Heart right ventricle (tissue), 16 donors: ENCODE measurements at regions not wholly inside any gene's neighbourhood (a gene's known extent, or its start where the extent isn't known, plus 50 kb on each side); places are given as distances from the start of the nearest gene placed in this dataset.

Experiments used
- ATAC-seq, 8 donors: fragments of 200-7000 bp; cut with Tn5 transposase; one replicate each; pipeline ENCODE4 v1.9.1; 2020; ENCODE audit warnings: mild to moderate bottlenecking in 8 of 8, moderate library complexity in 8 of 8, moderate number of reproducible peaks in 1 of 8
- DNase-seq, 2 donors: peaks; one replicate each; pipeline ENCODE4 v3.0.0-alpha.2; 2020
- H3K27ac ChIP-seq, 10 donors: fragments of 200-600 bp; sonication (generic) in 2 of 10; one replicate each; pipeline versions ENCODE4 v1.5.0 to v1.8.0; 2020 to 2022; ENCODE audit warnings: mild to moderate bottlenecking in 3 of 10
- H3K27me3 ChIP-seq, 7 donors: fragments of 200-600 bp; one replicate each; pipeline ENCODE4 v1.8.0; 2021 to 2022; ENCODE audit warnings: mild to moderate bottlenecking in 2 of 7
- H3K36me3 ChIP-seq, 9 donors: fragments of 200-600 bp; sonication (generic) in 1 of 9; one replicate each; pipeline versions ENCODE4 v1.5.0 to v1.8.0; 2020 to 2022; ENCODE audit warnings: mild to moderate bottlenecking in 2 of 9
- H3K4me1 ChIP-seq, 9 donors: fragments of 200-600 bp; sonication (generic) in 1 of 9; one replicate each; pipeline versions ENCODE4 v1.5.0 to v1.8.0; 2020 to 2022; ENCODE audit warnings: mild to moderate bottlenecking in 4 of 9
- H3K4me3 ChIP-seq, 10 donors: fragments of 200-600 bp; sonication (generic) in 2 of 10; one replicate each; pipeline versions ENCODE4 v1.5.0 to v1.8.0; 2020 to 2022; ENCODE audit warnings: mild to moderate bottlenecking in 7 of 10, moderate library complexity in 2 of 10
- H3K9me3 ChIP-seq, 11 donors: fragments of 200-600 bp in 10 of 11; sonication (generic) in 2 of 11; one replicate each; pipeline versions ENCODE4 v1.5.0 to v1.8.0; 2013 to 2022; ENCODE audit warnings: mild to moderate bottlenecking in 2 of 11, control low read depth in 1 of 11, moderate library complexity in 1 of 11
- WGBS, 2 donors: extraction: QIAGEN DNeasy Blood & Tissue Kit; methylation state at CpG; one replicate each; pipeline ENCODE4 v1.1.7; 2013; ENCODE audit warnings: inconsistent platforms in 1 of 2; 5-methylcytosine and 5-hydroxymethylcytosine counted together
- intact Hi-C, 10 donors: fragments of 100-400 bp; cut with DNase I; formaldehyde crosslinking; loops; one replicate each; pipeline versions ENCODE4 v1.11.1 to v1.14.2; 2022
- TF ChIP-seq, protein P1 (sequence below), 9 donors: fragments of 200-600 bp; sonication (generic) in 2 of 9; IDR thresholded peaks; one replicate each; pipeline versions ENCODE4 v1.5.0 to v1.8.0; 2021 to 2022; ENCODE audit warnings: antibody characterized with exemption in 9 of 9, mild to moderate bottlenecking in 5 of 9, moderate library complexity in 1 of 9
- donor health status: Arrhythmogenic right ventricular cardiomyopathy.
- donor health status: ischemic (EF 13 %, LVEDD 7.1; RV severe dilation, severe dysfunction).
- donor health status: healthy with polysubstance abuse.
- donor health status: DM: no; HTN: yes; CAD: no.
- donor health status: DM: no; HTN: no; CAD: no.
- donor health status: ischemic (EF 25% LVEDD 6.9; RV normal size, moderate dysfunction).
- donor health status: ischemic (EF 25% LVEDD 5.7; RV mildly dilated, moderate dysfunction).
- donor health status: healthy.
- donor health status: DM: yes; HTN: yes; CAD: no.
- donor health status: Ischemic cardiomyopathy.
- donor health status: ischemic (EF 35%, LVEDD 5.7; RV mildly dilated, moderate dysfunction).
- donor health status: nonischemic (EF 11% LVEDD 7.7; RV severe dilation, severe dysfunction).
- donor health status: DM: yes; HTN: yes; CAD: no.
- donor health status: PGD.
- donor health status: ischemic (EF 29% LVEDD 5.4; RV normal size, mild dysfunction).
- donor health status: nonischemic (EF 23%, LVEDD 6.1; RV moderate dilation, normal function).

DNA sequence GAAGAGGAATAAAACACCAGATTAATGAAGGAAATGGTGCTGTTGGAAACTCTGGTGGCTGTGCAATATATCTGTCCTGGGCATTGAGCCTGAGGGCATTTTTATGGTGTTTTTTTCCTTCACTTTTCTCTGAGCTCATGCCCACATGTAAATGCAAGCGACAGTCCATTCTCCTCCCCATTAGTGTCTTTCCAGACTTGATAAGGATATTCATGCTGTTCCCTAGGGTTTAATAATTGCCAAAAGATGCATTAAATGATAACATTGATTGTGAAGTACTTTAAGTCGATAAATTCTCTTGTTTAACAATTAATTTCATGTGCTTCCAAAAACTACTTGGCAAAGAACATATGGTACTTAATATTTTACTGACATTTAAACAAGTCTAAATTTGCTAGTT is 384.7 kb downstream of the MDFIC start:
- 49 to 63% methylated on average over 2 of the region's 2 CpGs for WGBS, 2 donors
- intact Hi-C loops: no loop called here
- ATAC-seq (no peak), DNase-seq (no peak)
- H3K4me1 ChIP-seq: no peaks in the 10 kb centered on the region
- no peak overlapping the region for H3K27ac ChIP-seq
- no peaks in the 10 kb centered on the region for H3K27me3 ChIP-seq
- no peaks in the 10 kb centered on the region for H3K9me3 ChIP-seq
- no peak overlapping the region for H3K4me3 ChIP-seq
- H3K36me3 ChIP-seq: no peaks in the 10 kb centered on the region
- TF ChIP-seq, protein P1, sequence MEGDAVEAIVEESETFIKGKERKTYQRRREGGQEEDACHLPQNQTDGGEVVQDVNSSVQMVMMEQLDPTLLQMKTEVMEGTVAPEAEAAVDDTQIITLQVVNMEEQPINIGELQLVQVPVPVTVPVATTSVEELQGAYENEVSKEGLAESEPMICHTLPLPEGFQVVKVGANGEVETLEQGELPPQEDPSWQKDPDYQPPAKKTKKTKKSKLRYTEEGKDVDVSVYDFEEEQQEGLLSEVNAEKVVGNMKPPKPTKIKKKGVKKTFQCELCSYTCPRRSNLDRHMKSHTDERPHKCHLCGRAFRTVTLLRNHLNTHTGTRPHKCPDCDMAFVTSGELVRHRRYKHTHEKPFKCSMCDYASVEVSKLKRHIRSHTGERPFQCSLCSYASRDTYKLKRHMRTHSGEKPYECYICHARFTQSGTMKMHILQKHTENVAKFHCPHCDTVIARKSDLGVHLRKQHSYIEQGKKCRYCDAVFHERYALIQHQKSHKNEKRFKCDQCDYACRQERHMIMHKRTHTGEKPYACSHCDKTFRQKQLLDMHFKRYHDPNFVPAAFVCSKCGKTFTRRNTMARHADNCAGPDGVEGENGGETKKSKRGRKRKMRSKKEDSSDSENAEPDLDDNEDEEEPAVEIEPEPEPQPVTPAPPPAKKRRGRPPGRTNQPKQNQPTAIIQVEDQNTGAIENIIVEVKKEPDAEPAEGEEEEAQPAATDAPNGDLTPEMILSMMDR (IDR thresholded peaks at IDR 0.05): no peak

- TF ChIP-seq, protein P1 (IDR thresholded peaks at IDR 0.05): no peak
- no peak overlapping the region for H3K27ac ChIP-seq
- H3K27me3 ChIP-seq: no peaks in the 10 kb centered on the region
- DNase-seq: no peak
- H3K4me3 ChIP-seq: no peak overlapping the region
- H3K36me3 ChIP-seq: no peaks in the 10 kb centered on the region
- no peaks in the 10 kb centered on the region for H3K9me3 ChIP-seq
- no peaks in the 10 kb centered on the region for H3K4me1 ChIP-seq
- intact Hi-C loops: no loop called here
- ATAC-seq: no peak
- 31 to 32% methylated on average over 1 of the region's 1 CpG for WGBS, 2 donors
Measured at GRCh38 chr7:115300231-115300870, 378.5 kb downstream of the MDFIC start.

GRCh38 chr7:115299397-115300037 is 377.6 kb downstream of the MDFIC start:
- ATAC-seq: no peak
- no peak for DNase-seq
- Histone ChIP-seq H3K27me3 (no peaks in the 10 kb centered on the region), H3K4me3 (no peak overlapping the region), H3K27ac (no peak overlapping the region), H3K4me1 (no peaks in the 10 kb centered on the region), H3K36me3 (no peaks in the 10 kb centered on the region), H3K9me3 (no peaks in the 10 kb centered on the region)
- TF ChIP-seq, protein P1 (IDR thresholded peaks at IDR 0.05): no peak
- 74 to 79% methylated on average over 6 of the region's 6 CpGs for WGBS, 2 donors
- intact Hi-C loops: no loop called here

DNA sequence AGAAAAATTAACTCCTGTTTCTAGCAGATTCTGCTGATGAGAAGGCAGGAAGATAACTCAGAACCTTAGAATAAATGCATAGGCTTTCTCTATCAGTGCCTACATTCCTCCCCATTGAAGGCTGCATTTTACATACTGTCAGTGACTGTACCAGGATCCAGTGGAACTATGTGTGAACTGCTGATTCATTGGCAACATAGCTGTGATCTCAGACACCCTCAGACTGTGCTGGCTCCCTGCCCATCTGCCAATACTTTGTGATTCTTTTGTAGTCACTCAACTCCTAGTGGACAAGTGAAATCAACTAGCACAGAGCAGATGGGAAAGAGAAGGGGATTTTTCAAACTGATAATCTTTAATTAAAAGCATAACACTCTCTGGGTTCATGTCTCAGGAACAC is 375.8 kb downstream of the MDFIC start:
- DNase-seq (no peak), ATAC-seq (no peak)
- TF ChIP-seq, protein P1 (IDR thresholded peaks at IDR 0.05): no peak
- Histone ChIP-seq H3K9me3 (no peaks in the 10 kb centered on the region), H3K4me1 (no peaks in the 10 kb centered on the region), H3K27me3 (no peaks in the 10 kb centered on the region), H3K36me3 (no peaks in the 10 kb centered on the region), H3K27ac (no peak overlapping the region), H3K4me3 (no peak overlapping the region)
- intact Hi-C loops: no loop called here
